Activated CD4-positive, alpha-beta T cell treated with anti-CD3 and anti-CD28 coated beads, Interleukin-2, amount 10 ng/mL, durations not matched to agents 7 days and 5 days (primary cell): ENCODE measurements at regions not wholly inside any gene's neighbourhood (a gene's known extent, or its start where the extent isn't known, plus 50 kb on each side); places are given as distances from the start of the nearest gene placed in this dataset.
A peak's percentile ranks its signal among the peaks of the same experiment; 100 is the strongest.

Experiments
- CTCF ChIA-PET: fragments of 350-600 bp; sonication (Branson Sonifier 250); formaldehyde crosslinking; loops from one replicate; lab custom pipeline; 2021; ENCODE audit warnings: antibody characterized with exemption; lab: Charles Lee
- POLR2A ChIA-PET: fragments of 350-600 bp; sonication (Branson Sonifier 250); formaldehyde crosslinking; loops from one replicate; lab custom pipeline; 2021; ENCODE audit warnings: antibody characterized with exemption; lab: Charles Lee
- DNase-seq: peaks from one replicate; pipeline ENCODE4 v3.0.0-alpha.2; 2020
- H3K27ac Mint-ChIP-seq: one replicate; pipeline ENCODE4 v1.8.0; 2021; ENCODE audit warnings: mild to moderate bottlenecking, moderate library complexity, mixed read lengths
- H3K27me3 Mint-ChIP-seq: one replicate; pipeline ENCODE4 v1.8.0; 2021; ENCODE audit warnings: mixed read lengths
- H3K36me3 Mint-ChIP-seq: one replicate; pipeline ENCODE4 v1.8.0; 2021; ENCODE audit warnings: low read depth, mixed read lengths
- H3K4me1 Mint-ChIP-seq: one replicate; pipeline ENCODE4 v1.8.0; 2021; ENCODE audit warnings: mixed read lengths
- H3K4me3 Mint-ChIP-seq: one replicate; pipeline ENCODE4 v1.8.0; 2021; ENCODE audit warnings: mild to moderate bottlenecking, moderate library complexity, mixed read lengths
- H3K9me3 Mint-ChIP-seq: one replicate; pipeline ENCODE4 v1.8.0; 2021; ENCODE audit warnings: mixed read lengths

DNA sequence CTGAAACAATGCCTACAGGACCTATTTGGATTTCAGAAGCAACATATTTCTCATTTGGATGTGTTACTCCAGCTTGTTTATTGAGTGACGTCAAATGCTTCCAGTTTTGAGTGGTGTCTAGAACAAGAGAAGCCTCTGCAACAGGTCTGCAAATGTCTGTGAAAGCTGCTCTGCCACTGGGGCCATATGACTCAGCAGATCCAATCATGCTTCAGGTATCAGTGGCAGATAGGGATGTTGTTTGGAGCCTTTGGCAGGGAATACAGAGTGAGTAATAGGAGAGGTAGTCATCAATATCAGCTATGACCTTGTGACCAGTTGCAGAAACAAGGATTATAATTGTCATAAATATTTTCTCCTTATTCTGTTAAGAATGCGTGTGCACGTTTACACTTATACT is 141.1 kb upstream of the ZXDA start:
- peaks cover 9% of the 10 kb centered on the region for H3K9me3 Mint-ChIP-seq
- no peaks in the 10 kb centered on the region for H3K27me3 Mint-ChIP-seq
- no peak overlapping the region for H3K27ac Mint-ChIP-seq
- no peaks in the 10 kb centered on the region for H3K36me3 Mint-ChIP-seq
- no peak overlapping the region for H3K4me3 Mint-ChIP-seq
- no peaks in the 10 kb centered on the region for H3K4me1 Mint-ChIP-seq
- DNase-seq, result no peak
- ChIA-PET CTCF (no interaction called here), POLR2A (no interaction called here)

- no peak for DNase-seq
- H3K27ac Mint-ChIP-seq, result no peak overlapping the region
- H3K36me3 Mint-ChIP-seq, result no peaks in the 10 kb centered on the region
- H3K4me1 Mint-ChIP-seq, result no peaks in the 10 kb centered on the region
- no peak overlapping the region for H3K4me3 Mint-ChIP-seq
- POLR2A ChIA-PET, result no interaction called here
- H3K9me3 Mint-ChIP-seq, result peaks cover 11% of the 10 kb centered on the region
- CTCF ChIA-PET, result no interaction called here
- H3K27me3 Mint-ChIP-seq, result no peaks in the 10 kb centered on the region
Measured at GRCh38 chrX:58044130-58044529, 133.9 kb upstream of the ZXDA start.

- Mint-ChIP-seq H3K27me3 (no peaks in the 10 kb centered on the region), H3K4me3 (no peak overlapping the region), H3K27ac (no peak overlapping the region), H3K9me3 (no peaks in the 10 kb centered on the region), H3K4me1 (peaks cover 8% of the 10 kb centered on the region), H3K36me3 (no peaks in the 10 kb centered on the region)
- ChIA-PET CTCF (interaction anchor here (0.5 to 0.8 kb wide), 2 partner anchors 9 to 55 kb away, joined by 3 to 4 read pairs; no protein-coding TSS in a partner anchor), POLR2A (no interaction called here)
- peak; percentile 36 for DNase-seq
Measured at GRCh38 chrX:58025979-58026378, 115.7 kb upstream of the ZXDA start.

DNA sequence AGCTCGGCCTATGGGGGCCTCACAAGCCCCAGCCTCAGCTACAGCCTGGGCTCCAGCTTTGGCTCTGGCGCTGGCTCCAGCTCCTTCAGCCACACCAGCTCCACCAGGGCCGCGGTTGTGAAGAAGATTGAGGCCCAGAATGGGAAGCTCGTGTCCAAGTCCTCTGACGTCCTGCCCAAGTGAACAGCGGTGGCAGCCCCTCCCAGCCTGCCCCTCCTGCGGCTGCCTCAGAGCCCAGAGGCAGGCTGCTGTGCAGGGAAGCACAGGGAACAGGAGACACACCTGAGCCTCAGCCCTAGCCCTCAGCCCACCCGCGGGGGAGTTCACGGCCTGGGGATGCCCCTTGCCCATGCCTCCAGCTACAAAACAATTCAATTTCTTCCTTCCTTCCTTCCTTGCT is 75.7 kb upstream of the ZXDA start:
- DNase-seq, result no peak
- no peaks in the 10 kb centered on the region for H3K36me3 Mint-ChIP-seq
- ChIA-PET POLR2A (no interaction called here), CTCF (no interaction called here)
- no peak overlapping the region for H3K4me3 Mint-ChIP-seq
- H3K9me3 Mint-ChIP-seq, result peaks cover 6% of the 10 kb centered on the region
- peaks cover 2% of the 10 kb centered on the region for H3K27me3 Mint-ChIP-seq
- H3K4me1 Mint-ChIP-seq, result no peaks in the 10 kb centered on the region
- no peak overlapping the region for H3K27ac Mint-ChIP-seq

DNA sequence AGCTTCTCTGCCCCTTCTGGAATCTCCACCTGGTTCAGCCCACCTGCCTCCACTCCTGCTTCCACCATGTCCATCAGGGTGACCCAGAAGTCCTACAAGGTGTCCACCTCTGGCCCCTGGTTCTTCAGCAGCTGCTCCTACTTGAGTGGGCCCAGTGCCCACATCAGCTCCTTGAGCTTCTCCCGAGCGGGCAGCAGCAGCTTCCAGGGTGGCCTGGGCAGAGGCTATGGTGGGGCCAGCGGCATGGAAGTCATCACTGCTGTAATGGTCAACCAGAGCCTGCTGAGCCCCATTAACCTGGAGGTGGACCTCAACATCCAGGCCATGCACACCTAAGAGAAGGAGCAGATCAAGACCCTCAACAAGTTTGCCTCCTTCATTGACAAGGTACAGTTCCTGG is 74.4 kb upstream of the ZXDA start:
- no peaks in the 10 kb centered on the region for H3K36me3 Mint-ChIP-seq
- no peaks in the 10 kb centered on the region for H3K4me1 Mint-ChIP-seq
- ChIA-PET CTCF (no interaction called here), POLR2A (no interaction called here)
- DNase-seq, result no peak
- H3K9me3 Mint-ChIP-seq, result peaks cover 6% of the 10 kb centered on the region
- no peak overlapping the region for H3K27ac Mint-ChIP-seq
- no peak overlapping the region for H3K4me3 Mint-ChIP-seq
- H3K27me3 Mint-ChIP-seq, result peaks cover 2% of the 10 kb centered on the region

GRCh38 chrX:57977992-57978391 is 67.7 kb upstream of the ZXDA start:
- H3K9me3 Mint-ChIP-seq, result no peaks in the 10 kb centered on the region
- CTCF ChIA-PET, result no interaction called here
- POLR2A ChIA-PET, result no interaction called here
- H3K27ac Mint-ChIP-seq, result no peak overlapping the region
- H3K27me3 Mint-ChIP-seq, result peaks cover 2% of the 10 kb centered on the region
- DNase-seq, result no peak
- H3K4me3 Mint-ChIP-seq, result no peak overlapping the region
- H3K36me3 Mint-ChIP-seq, result no peaks in the 10 kb centered on the region
- no peaks in the 10 kb centered on the region for H3K4me1 Mint-ChIP-seq

GRCh38 chrX:57964975-57965374 is 54.7 kb upstream of the ZXDA start:
- ChIA-PET CTCF (no interaction called here), POLR2A (no interaction called here)
- H3K9me3 Mint-ChIP-seq, result peaks cover 13% of the 10 kb centered on the region
- no peaks in the 10 kb centered on the region for H3K36me3 Mint-ChIP-seq
- no peaks in the 10 kb centered on the region for H3K27me3 Mint-ChIP-seq
- H3K4me1 Mint-ChIP-seq, result no peaks in the 10 kb centered on the region
- H3K27ac Mint-ChIP-seq, result no peak overlapping the region
- H3K4me3 Mint-ChIP-seq, result no peak overlapping the region
- DNase-seq, result no peak
